ENCODE measurements at regions not wholly inside any gene's neighbourhood (a gene's known extent, or its start where the extent isn't known, plus 50 kb on each side); places are given as distances from the start of the nearest gene placed in this dataset.

DNA sequence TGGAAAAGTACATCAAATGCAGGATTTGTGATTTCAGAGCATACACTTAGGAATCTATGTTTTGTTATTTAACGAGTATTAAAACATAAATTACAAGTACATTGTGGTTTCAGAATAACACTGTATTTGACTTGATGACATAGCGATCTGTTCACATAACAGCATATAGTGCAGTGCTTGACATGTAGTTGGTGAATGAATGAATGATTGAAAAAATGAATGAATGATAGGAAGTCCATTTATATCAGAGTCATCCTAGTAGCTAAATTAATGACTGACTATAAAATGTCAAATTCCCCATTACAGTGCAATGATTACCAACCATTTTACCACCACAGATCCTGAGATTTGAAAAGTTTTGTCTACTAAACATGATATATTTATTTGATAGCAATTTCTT is 114.6 kb upstream of the FAT1 start:
- DNase-seq (ENCODE audit: insufficient read length, low spot score) (no peak), FAIRE-seq (no peak)
- TF ChIP-seq, protein P1, sequence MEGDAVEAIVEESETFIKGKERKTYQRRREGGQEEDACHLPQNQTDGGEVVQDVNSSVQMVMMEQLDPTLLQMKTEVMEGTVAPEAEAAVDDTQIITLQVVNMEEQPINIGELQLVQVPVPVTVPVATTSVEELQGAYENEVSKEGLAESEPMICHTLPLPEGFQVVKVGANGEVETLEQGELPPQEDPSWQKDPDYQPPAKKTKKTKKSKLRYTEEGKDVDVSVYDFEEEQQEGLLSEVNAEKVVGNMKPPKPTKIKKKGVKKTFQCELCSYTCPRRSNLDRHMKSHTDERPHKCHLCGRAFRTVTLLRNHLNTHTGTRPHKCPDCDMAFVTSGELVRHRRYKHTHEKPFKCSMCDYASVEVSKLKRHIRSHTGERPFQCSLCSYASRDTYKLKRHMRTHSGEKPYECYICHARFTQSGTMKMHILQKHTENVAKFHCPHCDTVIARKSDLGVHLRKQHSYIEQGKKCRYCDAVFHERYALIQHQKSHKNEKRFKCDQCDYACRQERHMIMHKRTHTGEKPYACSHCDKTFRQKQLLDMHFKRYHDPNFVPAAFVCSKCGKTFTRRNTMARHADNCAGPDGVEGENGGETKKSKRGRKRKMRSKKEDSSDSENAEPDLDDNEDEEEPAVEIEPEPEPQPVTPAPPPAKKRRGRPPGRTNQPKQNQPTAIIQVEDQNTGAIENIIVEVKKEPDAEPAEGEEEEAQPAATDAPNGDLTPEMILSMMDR (IDR thresholded peaks at IDR 0.05; ENCODE audit: insufficient read depth, missing control alignments) = no peak

DNA sequence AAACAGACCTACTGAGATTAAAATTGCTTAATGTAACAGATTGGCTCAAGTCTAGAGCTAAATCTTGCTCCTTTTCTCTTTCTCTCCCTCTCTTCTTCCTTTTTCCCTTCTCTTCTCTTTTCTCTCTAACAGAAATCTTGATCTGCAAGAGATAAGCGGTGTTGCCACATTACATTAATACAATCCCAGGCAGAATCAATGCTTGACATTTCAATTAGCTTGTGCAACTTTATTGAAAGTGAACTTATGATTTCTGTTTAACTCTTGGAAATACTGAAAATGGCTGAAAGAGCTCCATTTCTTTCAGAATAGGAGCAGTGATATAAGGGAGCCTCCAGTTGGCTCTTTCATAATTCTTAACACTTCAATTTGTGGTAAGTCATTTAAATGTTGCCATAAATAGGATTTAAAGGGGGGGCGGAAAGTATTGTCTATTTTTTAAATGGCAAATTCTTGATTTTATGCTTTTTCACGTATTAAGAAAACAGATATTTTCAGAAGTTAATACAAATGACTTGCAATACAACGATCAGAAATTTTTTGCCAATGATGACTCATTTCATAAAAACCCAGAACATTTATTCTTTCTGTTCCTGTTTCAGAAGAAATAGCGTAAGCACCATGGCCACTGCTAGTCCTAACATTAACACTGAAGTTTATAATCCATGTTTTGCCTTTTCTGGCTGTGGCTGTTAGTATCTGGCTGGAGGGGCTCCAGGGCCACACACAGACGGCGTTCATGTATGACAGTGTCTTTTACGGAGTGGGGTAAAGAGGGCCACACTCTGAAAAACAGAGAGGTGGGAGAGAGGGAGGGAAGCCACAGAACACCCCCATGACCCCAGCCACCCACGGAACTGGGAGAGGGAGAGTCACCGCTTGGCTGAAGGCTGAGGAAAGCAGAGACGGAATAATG is 115.7 kb upstream of the FAT1 start:
- TF ChIP-seq, protein P1 (IDR thresholded peaks at IDR 0.05; ENCODE audit: insufficient read depth, missing control alignments) = no peak
- no peak for DNase-seq (ENCODE audit: insufficient read length, low spot score)
- no peak for FAIRE-seq

DNA sequence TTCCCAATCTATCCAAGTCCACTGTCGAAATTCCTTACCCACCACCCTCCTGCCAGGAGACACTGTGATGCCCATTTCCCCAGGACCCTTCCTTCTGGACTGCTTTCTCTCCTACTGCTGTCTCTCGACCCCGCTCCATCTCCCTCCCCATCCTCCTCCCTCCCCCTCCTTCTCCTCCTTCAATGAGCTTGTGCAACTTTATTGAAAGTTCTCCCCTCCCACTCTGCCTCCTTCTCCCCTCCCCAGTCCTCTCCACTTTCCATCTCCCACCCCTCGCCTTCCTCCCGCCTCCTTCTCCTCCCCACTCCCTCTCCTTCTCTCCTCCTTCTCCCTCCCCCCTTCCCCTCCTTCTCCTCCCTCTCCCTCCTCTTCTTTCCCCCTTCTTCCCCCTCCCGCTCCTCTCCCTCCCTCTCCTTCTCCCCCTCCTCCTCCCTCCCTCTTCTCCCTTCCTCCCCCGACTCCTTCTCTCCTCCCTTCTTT is 116.6 kb upstream of the FAT1 start:
- no peak for FAIRE-seq
- no peak for DNase-seq (ENCODE audit: insufficient read length, low spot score)
- TF ChIP-seq, protein P1 (IDR thresholded peaks at IDR 0.05; ENCODE audit: insufficient read depth, missing control alignments) = no peak

GRCh38 chr4:186840771-186841301 is 117.2 kb upstream of the FAT1 start:
- no peak for DNase-seq (ENCODE audit: insufficient read length, low spot score)
- FAIRE-seq = no peak
- TF ChIP-seq, protein P1 (IDR thresholded peaks at IDR 0.05; ENCODE audit: insufficient read depth, missing control alignments) = no peak

DNA sequence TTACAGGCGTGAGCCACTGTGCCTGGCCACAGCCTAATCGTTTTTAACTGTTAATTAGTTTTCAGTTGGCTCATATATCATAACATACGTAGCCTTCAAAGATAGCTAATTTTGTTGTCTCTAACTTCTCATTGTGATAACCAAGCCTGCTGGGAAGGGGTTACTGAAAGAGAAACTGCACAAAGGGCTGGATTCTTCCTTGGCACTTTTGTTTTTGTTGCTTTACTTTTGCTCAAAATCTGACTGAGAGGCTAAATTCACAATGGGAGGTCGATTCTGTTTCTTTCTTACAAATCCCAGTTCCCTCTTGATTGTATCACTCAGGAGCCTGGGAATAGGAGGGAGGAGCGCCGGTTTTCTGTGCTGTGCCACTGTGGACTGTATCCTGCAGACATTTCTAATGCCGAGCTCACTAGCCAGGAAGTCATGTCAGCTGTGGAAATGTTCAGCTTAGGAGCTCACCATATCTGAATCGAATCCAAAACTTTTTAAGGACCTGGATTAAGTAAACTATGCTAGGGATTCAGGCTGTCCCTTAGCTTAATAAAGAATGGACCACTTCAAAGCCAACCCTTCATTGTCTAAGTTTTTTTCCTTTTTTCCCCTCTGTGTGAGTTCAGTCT is 120.5 kb upstream of the FAT1 start:
- FAIRE-seq (no peak), DNase-seq (ENCODE audit: insufficient read length, low spot score) (no peak)
- TF ChIP-seq, protein P1 (IDR thresholded peaks at IDR 0.05; ENCODE audit: insufficient read depth, missing control alignments) = no peak

- DNase-seq (ENCODE audit: insufficient read length, low spot score) = no peak
- FAIRE-seq = no peak
- TF ChIP-seq, protein P1 (IDR thresholded peaks at IDR 0.05; ENCODE audit: insufficient read depth, missing control alignments) = no peak
These were observed 121.6 kb upstream of the FAT1 start for GRCh38 chr4:186845137-186845842.
